Fibroblast of lung (primary cell): ENCODE measurements at regions not wholly inside any gene's neighbourhood (a gene's known extent, or its start where the extent isn't known, plus 50 kb on each side); places are given as distances from the start of the nearest gene placed in this dataset.

Source experiments
- DNase-seq, 2 donors: peaks; one replicate each; pipeline versions ENCODE4 v3.0.0 to v3.0.0-alpha.2; 2010; ENCODE audit warnings: low read depth in 2 of 2
- H2AFZ ChIP-seq: 2 replicates; pipeline ENCODE4 v1.5.1; 2012; ENCODE audit warnings: low read length, control low read depth, inconsistent platforms
- H3K27ac ChIP-seq: 2 replicates; pipeline ENCODE4 v1.5.1; 2011; ENCODE audit warnings: low read length, control low read depth; ENCODE audit not compliant: insufficient read depth
- H3K27me3 ChIP-seq: 2 replicates; pipeline ENCODE4 v1.5.1; 2011; ENCODE audit warnings: mild to moderate bottlenecking, low read length; ENCODE audit not compliant: control insufficient read depth, insufficient read depth
- H3K36me3 ChIP-seq: 2 replicates; pipeline ENCODE4 v1.5.1; 2011; ENCODE audit warnings: low read length; ENCODE audit not compliant: control insufficient read depth, insufficient read depth
- H3K4me1 ChIP-seq: 2 replicates; pipeline ENCODE4 v1.5.1; 2011; ENCODE audit warnings: low read length; ENCODE audit not compliant: control insufficient read depth, insufficient read depth; ENCODE audit errors: extremely low read depth
- H3K4me2 ChIP-seq: 2 replicates; pipeline ENCODE4 v1.5.1; 2011; ENCODE audit warnings: low read length, control low read depth; ENCODE audit not compliant: insufficient read depth; ENCODE audit errors: extremely low read depth
- H3K4me3 ChIP-seq, 4 experiments: fragments of 200-600 bp in 1 of 4; sonication (generic) in 1 of 4; replicated peaks in 1 of 4; 2 replicates each; pipeline ENCODE4 v1.5.1; 2011 to 2016; ENCODE audit warnings: low read length in 4 of 4, low read depth in 3 of 4, mild to moderate bottlenecking in 3 of 4, control low read depth in 2 of 4, inconsistent platforms in 1 of 4, mixed read lengths in 1 of 4; ENCODE audit not compliant: insufficient read depth in 1 of 4; ENCODE audit errors: control extremely low read depth in 1 of 4
- H3K79me2 ChIP-seq: 2 replicates; pipeline ENCODE4 v1.5.1; 2012; ENCODE audit warnings: mild to moderate bottlenecking, low read length, inconsistent platforms; ENCODE audit not compliant: control insufficient read depth, insufficient read depth
- H3K9ac ChIP-seq: 2 replicates; pipeline ENCODE4 v1.5.1; 2011; ENCODE audit warnings: mild to moderate bottlenecking, low read length, control low read depth; ENCODE audit not compliant: insufficient read depth
- H3K9me3 ChIP-seq: 2 replicates; pipeline ENCODE4 v1.5.1; 2012; ENCODE audit warnings: low read depth, low read length; ENCODE audit not compliant: control insufficient read depth, insufficient read depth
- H4K20me1 ChIP-seq: 2 replicates; pipeline ENCODE4 v1.5.1; 2011; ENCODE audit warnings: low read length; ENCODE audit not compliant: control insufficient read depth, insufficient read depth; ENCODE audit errors: extremely low read depth
- CTCF ChIP-seq, 2 donors: IDR thresholded peaks in 1 of 2; conservative IDR thresholded peaks in 1 of 2; 1 replicate in 1 of 2; 2 replicates in 1 of 2; pipeline ENCODE4 v1.5.1; 2011 to 2012; ENCODE audit warnings: low read length in 2 of 2, control low read depth in 1 of 2, inconsistent platforms in 1 of 2, low read depth in 1 of 2, mild to moderate bottlenecking in 1 of 2
- EZH2 ChIP-seq: IDR thresholded peaks from 2 replicates; pipeline ENCODE4 v1.5.1; 2012; ENCODE audit warnings: low read length, control low read depth, mild to moderate bottlenecking; ENCODE audit errors: missing control alignments

- DNase-seq, result peak; percentile 88 to 90
- H3K27ac ChIP-seq, result peak overlapping the region; percentile 69
Observed at GRCh38 chr16:85234310-85235204, 122.3 kb upstream of the CIBAR2 start.

DNA sequence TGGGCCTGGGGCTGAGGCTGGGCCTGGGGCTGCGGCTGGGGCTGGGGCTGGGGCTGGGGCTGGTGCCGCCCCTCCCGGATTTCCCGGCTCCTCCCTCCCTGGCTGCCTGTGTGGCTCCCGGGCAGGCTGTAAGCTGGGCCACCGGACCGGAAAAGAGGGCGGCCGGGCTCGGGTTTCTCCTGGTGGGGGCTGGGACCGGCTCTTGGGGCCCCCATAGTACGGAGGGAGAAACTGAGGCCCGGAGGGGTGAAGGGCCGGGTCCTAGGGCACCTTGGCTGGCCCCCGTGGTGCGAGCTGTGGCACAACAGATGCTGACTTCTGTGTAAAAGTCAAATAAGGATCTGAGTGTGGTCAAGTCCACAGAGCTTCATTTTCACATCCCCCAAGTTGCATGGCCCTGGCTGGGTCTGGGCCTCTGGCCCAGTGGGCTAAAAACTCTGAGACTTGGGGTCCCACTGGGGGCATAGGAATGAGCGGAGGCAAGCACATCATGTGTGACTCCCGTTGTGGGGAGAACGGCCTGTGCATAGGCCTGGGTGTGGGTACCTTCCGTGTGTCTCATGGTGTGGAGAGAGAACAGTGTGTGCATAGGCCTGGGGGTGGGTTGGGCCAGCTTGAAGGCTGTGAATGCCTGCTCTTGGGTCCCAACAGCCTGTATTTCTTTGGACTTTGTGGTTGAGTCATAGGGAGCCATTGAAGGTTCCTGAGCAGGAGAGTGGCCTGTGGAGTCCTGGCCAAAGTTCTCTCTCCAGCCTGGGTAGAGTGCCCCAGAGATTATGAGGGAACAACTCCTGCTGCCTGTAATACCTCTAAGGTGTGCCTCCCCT, 123.9 kb upstream of the CIBAR2 start:
- TF ChIP-seq CTCF (conservative IDR thresholded peaks at IDR 0.05 in 1 of 2, IDR thresholded peaks at IDR 0.05 in 1 of 2; ENCODE audit: low read depth in 1 of 2, low read length in 2 of 2) (no peak), EZH2 (no peak)
- Histone ChIP-seq H4K20me1 (no peaks in the 10 kb centered on the region), H3K79me2 (no peaks in the 10 kb centered on the region), H3K4me1 (peaks cover 39% of the 10 kb centered on the region), H3K36me3 (peaks cover 2% of the 10 kb centered on the region), H3K27me3 (no peaks in the 10 kb centered on the region), H3K27ac (peak overlapping the region; percentile 60), H3K4me2 (peak overlapping the region; percentile 71), H3K9me3 (no peaks in the 10 kb centered on the region), H3K4me3 (peak overlapping the region in 1 of 4 experiments; percentile 49), H3K9ac (peak overlapping the region; percentile 62), H2AFZ (no peak overlapping the region)
- DNase-seq, result peak; percentile 44 to 52

More at GRCh38 chr16:85234310-85235204, 122.3 kb upstream of the CIBAR2 start:
- peak overlapping the region; percentile 20 for H3K9ac ChIP-seq
- H3K4me3 ChIP-seq, result peak overlapping the region in 3 of 4 experiments; percentile 1 to 49 (median 17)
- H3K36me3 ChIP-seq, result peaks cover 2% of the 10 kb centered on the region
- no peak overlapping the region for H2AFZ ChIP-seq
- peaks cover 39% of the 10 kb centered on the region for H3K4me1 ChIP-seq
- no peaks in the 10 kb centered on the region for H4K20me1 ChIP-seq
- no peaks in the 10 kb centered on the region for H3K9me3 ChIP-seq
- H3K79me2 ChIP-seq, result no peaks in the 10 kb centered on the region
- no peaks in the 10 kb centered on the region for H3K27me3 ChIP-seq
- no peak for TF ChIP-seq EZH2
- peak in 1 of 2 donors; percentile 20 for TF ChIP-seq CTCF (conservative IDR thresholded peaks at IDR 0.05 in 1 of 2, IDR thresholded peaks at IDR 0.05 in 1 of 2; ENCODE audit: low read depth in 1 of 2, low read length in 2 of 2)
- peak overlapping the region; percentile 51 for H3K4me2 ChIP-seq

GRCh38 chr16:85236818-85237150, 124.5 kb upstream of the CIBAR2 start:
- DNase-seq, result peak; percentile 38 to 78
- Histone ChIP-seq H3K27me3 (no peaks in the 10 kb centered on the region), H3K27ac (peak overlapping the region; percentile 60), H3K4me2 (no peak overlapping the region), H4K20me1 (no peaks in the 10 kb centered on the region), H2AFZ (no peak overlapping the region), H3K36me3 (peaks cover 2% of the 10 kb centered on the region), H3K9ac (no peak overlapping the region), H3K4me3 (no peak overlapping the region), H3K9me3 (no peaks in the 10 kb centered on the region), H3K4me1 (peaks cover 35% of the 10 kb centered on the region), H3K79me2 (no peaks in the 10 kb centered on the region)
- TF ChIP-seq EZH2 (no peak), CTCF (conservative IDR thresholded peaks at IDR 0.05 in 1 of 2, IDR thresholded peaks at IDR 0.05 in 1 of 2; ENCODE audit: low read depth in 1 of 2, low read length in 2 of 2) (no peak)
